ENCODE measurements at regions not wholly inside any gene's neighbourhood (a gene's known extent, or its start where the extent isn't known, plus 50 kb on each side); places are given as distances from the start of the nearest gene placed in this dataset.

GRCh38 chr9:81822301-81822865, 105.8 kb upstream of the SPATA31D4 start:
- H2AFZ ChIP-seq (ENCODE audit: low read length) = no peak overlapping the region
- no peaks in the 10 kb centered on the region for H3K79me2 ChIP-seq (ENCODE audit: insufficient read depth, low read length)
- no peak overlapping the region for H3K4me2 ChIP-seq (ENCODE audit: low read depth, low read length, poor library complexity, severe bottlenecking)
- H3K9me3 ChIP-seq (ENCODE audit: insufficient read depth, low read depth, low read length) = no peaks in the 10 kb centered on the region
- H3K4me1 ChIP-seq (ENCODE audit: insufficient read depth, low read length, poor library complexity, severe bottlenecking) = peaks cover 24% of the 10 kb centered on the region
- H3F3A ChIP-seq (ENCODE audit: low read depth) = no peaks in the 10 kb centered on the region
- no peak overlapping the region for H3K9ac ChIP-seq (ENCODE audit: low read depth, low read length, poor library complexity, severe bottlenecking)
- H3K27me3 ChIP-seq (ENCODE audit: insufficient read depth, low read length, poor library complexity, severe bottlenecking) = no peaks in the 10 kb centered on the region
- TF ChIP-seq, protein P1, sequence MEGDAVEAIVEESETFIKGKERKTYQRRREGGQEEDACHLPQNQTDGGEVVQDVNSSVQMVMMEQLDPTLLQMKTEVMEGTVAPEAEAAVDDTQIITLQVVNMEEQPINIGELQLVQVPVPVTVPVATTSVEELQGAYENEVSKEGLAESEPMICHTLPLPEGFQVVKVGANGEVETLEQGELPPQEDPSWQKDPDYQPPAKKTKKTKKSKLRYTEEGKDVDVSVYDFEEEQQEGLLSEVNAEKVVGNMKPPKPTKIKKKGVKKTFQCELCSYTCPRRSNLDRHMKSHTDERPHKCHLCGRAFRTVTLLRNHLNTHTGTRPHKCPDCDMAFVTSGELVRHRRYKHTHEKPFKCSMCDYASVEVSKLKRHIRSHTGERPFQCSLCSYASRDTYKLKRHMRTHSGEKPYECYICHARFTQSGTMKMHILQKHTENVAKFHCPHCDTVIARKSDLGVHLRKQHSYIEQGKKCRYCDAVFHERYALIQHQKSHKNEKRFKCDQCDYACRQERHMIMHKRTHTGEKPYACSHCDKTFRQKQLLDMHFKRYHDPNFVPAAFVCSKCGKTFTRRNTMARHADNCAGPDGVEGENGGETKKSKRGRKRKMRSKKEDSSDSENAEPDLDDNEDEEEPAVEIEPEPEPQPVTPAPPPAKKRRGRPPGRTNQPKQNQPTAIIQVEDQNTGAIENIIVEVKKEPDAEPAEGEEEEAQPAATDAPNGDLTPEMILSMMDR (conservative IDR thresholded peaks at IDR 0.05; ENCODE audit: low read length) = no peak
- TF ChIP-seq EZH2phosphoT487 (IDR thresholded peaks at IDR 0.05; ENCODE audit: borderline replicate concordance) = no peak
- H4K20me1 ChIP-seq (ENCODE audit: insufficient read depth, low read length, poor library complexity, severe bottlenecking) = no peaks in the 10 kb centered on the region
- H3K9me2 ChIP-seq (replicated peaks; ENCODE audit: low read depth, low read length) = no peaks in the 10 kb centered on the region
- no peak overlapping the region for H3K4me3 ChIP-seq (ENCODE audit: low read length, poor library complexity, severe bottlenecking)
- H3K36me3 ChIP-seq (ENCODE audit: insufficient read depth, low read length) = no peaks in the 10 kb centered on the region

DNA sequence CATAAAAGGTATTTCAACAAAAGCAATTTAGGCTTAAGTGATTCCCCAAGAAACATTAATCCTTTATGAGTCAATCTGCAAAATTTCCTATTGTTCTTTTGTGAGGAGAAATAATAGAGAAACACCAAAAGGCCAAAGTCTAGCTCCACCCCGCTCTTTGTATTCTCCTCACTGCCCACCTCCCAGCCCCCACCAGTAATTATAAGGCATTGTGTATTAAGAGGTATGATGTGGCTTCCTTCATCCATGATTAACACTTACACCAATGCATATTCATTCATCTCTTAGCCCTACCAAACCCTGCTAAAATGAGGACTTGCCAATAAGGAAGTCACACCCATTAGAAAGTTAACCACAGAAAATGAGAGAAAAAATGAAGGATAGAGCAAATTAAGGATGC, 105.3 kb upstream of the SPATA31D4 start:
- no peaks in the 10 kb centered on the region for H3K27me3 ChIP-seq (ENCODE audit: insufficient read depth, low read length, poor library complexity, severe bottlenecking)
- H4K20me1 ChIP-seq (ENCODE audit: insufficient read depth, low read length, poor library complexity, severe bottlenecking) = no peaks in the 10 kb centered on the region
- H3K36me3 ChIP-seq (ENCODE audit: insufficient read depth, low read length) = no peaks in the 10 kb centered on the region
- H3K4me3 ChIP-seq (ENCODE audit: low read length, poor library complexity, severe bottlenecking) = no peak overlapping the region
- no peak for TF ChIP-seq EZH2phosphoT487 (IDR thresholded peaks at IDR 0.05; ENCODE audit: borderline replicate concordance)
- TF ChIP-seq, protein P1 (conservative IDR thresholded peaks at IDR 0.05; ENCODE audit: low read length) = no peak
- H3K4me2 ChIP-seq (ENCODE audit: low read depth, low read length, poor library complexity, severe bottlenecking) = no peak overlapping the region
- no peaks in the 10 kb centered on the region for H3K9me2 ChIP-seq (replicated peaks; ENCODE audit: low read depth, low read length)
- no peak overlapping the region for H2AFZ ChIP-seq (ENCODE audit: low read length)
- peaks cover 30% of the 10 kb centered on the region for H3K4me1 ChIP-seq (ENCODE audit: insufficient read depth, low read length, poor library complexity, severe bottlenecking)
- no peaks in the 10 kb centered on the region for H3K9me3 ChIP-seq (ENCODE audit: insufficient read depth, low read depth, low read length)
- H3K79me2 ChIP-seq (ENCODE audit: insufficient read depth, low read length) = no peaks in the 10 kb centered on the region
- H3K9ac ChIP-seq (ENCODE audit: low read depth, low read length, poor library complexity, severe bottlenecking) = no peak overlapping the region
- H3F3A ChIP-seq (ENCODE audit: low read depth) = no peaks in the 10 kb centered on the region

GRCh38 chr9:81823672-81824554, 104.3 kb upstream of the SPATA31D4 start:
- no peak overlapping the region for H2AFZ ChIP-seq (ENCODE audit: low read length)

More at GRCh38 chr9:81823672-81824554, 104.3 kb upstream of the SPATA31D4 start:
- H3K4me2 ChIP-seq (ENCODE audit: low read depth, low read length, poor library complexity, severe bottlenecking) = no peak overlapping the region
- H3K9ac ChIP-seq (ENCODE audit: low read depth, low read length, poor library complexity, severe bottlenecking) = no peak overlapping the region
- no peaks in the 10 kb centered on the region for H3K9me3 ChIP-seq (ENCODE audit: insufficient read depth, low read depth, low read length)
- H3K4me1 ChIP-seq (ENCODE audit: insufficient read depth, low read length, poor library complexity, severe bottlenecking) = peaks cover 39% of the 10 kb centered on the region
- no peaks in the 10 kb centered on the region for H3F3A ChIP-seq (ENCODE audit: low read depth)
- no peaks in the 10 kb centered on the region for H3K79me2 ChIP-seq (ENCODE audit: insufficient read depth, low read length)
- no peaks in the 10 kb centered on the region for H3K36me3 ChIP-seq (ENCODE audit: insufficient read depth, low read length)
- TF ChIP-seq EZH2phosphoT487 (IDR thresholded peaks at IDR 0.05; ENCODE audit: borderline replicate concordance) = no peak
- TF ChIP-seq, protein P1 (conservative IDR thresholded peaks at IDR 0.05; ENCODE audit: low read length) = no peak
- no peaks in the 10 kb centered on the region for H4K20me1 ChIP-seq (ENCODE audit: insufficient read depth, low read length, poor library complexity, severe bottlenecking)
- no peak overlapping the region for H3K4me3 ChIP-seq (ENCODE audit: low read length, poor library complexity, severe bottlenecking)
- H3K9me2 ChIP-seq (replicated peaks; ENCODE audit: low read depth, low read length) = no peaks in the 10 kb centered on the region
- H3K27me3 ChIP-seq (ENCODE audit: insufficient read depth, low read length, poor library complexity, severe bottlenecking) = no peaks in the 10 kb centered on the region

Measured in Loucy (cell line).